ENCODE measurements at regions not wholly inside any gene's neighbourhood (a gene's known extent, or its start where the extent isn't known, plus 50 kb on each side); places are given as distances from the start of the nearest gene placed in this dataset.

DNA sequence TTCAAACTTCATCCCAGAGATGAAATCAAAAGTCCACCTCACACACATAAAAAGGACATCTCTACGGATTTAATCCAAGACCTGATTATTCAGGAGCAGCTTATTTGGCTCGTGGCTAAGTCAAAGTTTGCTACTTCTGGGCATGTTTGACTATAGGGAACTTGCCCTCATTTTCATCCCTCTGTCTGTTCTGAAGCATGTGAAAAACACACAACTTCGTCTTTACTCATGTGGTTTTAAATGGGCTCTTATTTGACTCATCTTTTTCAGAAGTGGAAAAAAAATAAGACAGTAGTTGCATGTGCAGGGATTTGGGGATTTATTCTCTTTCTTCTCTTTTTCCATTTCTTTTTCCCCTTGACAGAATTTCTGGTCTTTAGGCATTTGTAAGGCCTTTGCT lies 295.9 kb downstream of the TFEC start (continued):
- TF ChIP-seq CREB1 (IDR thresholded peaks at IDR 0.05), result no peak
- TF ChIP-seq CREB1 (CRISPR knock-in tag; IDR thresholded peaks at IDR 0.05), result no peak

DNA sequence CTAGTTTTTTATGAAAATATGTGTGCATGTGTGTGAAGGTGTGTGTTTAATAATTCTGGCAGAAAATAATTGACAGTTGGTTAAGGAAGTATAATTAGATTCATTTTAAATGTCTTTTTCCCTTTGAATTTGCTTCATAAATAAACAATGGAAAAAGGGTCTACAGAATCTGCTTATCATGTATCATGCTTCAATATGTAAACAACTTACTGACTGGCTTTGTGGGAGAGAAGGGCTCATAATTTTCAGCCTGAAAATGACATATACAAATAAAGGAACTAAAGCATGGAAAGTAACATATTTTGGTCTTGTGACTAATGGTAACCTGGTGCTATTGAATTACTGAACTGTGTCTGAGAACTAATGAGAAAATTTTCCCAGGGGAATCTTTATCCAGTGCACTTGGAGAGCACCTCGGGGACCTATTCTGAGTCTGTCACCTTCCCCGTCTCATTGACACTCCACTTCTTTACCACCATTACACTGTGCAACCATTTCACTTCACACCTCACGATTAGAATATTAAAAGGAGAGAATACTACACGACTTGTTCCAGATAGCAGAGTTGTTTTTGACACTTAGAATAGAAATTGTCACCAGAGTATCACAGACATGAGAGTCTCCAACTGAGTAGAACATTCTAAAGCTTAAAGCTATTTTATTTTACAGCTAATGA lies 298.6 kb downstream of the TFEC start:
- ChIA-PET CTCF (ENCODE audit: low intra/inter-chr PET ratio) (no interaction called here), POLR2A (interaction anchor here (0.6 kb wide), 1 partner anchor 23 kb away, joined by 3 read pairs; no protein-coding TSS in a partner anchor)
- H3K9me3 ChIP-seq (replicated peaks; ENCODE audit: control insufficient read depth, insufficient read depth, low read depth, low read length), result no peaks in the 10 kb centered on the region
- in situ Hi-C loops (cut with MboI), result no loop called here
- DNase-seq (ENCODE audit: extremely low read depth in 1 of 4, low spot score in 3 of 4), result no peak
- H3K4me1 ChIP-seq (replicated peaks in 1 of 2; ENCODE audit: control insufficient read depth in 2 of 2, insufficient read depth in 2 of 2, low read length in 2 of 2), result no peaks in the 10 kb centered on the region
- no peak overlapping the region for H3K4me2 ChIP-seq (ENCODE audit: insufficient read depth, low read length)
- no peak overlapping the region for H3K4me3 ChIP-seq
- TF ChIP-seq NR4A1 (CRISPR knock-in tag; IDR thresholded peaks at IDR 0.05) (no peak), NR4A1 (tag; IDR thresholded peaks at IDR 0.05) (no peak), USF1 (CRISPR knock-in tag; IDR thresholded peaks at IDR 0.05) (no peak), CBX3 (IDR thresholded peaks at IDR 0.05; ENCODE audit: borderline replicate concordance in 1 of 2, low read length in 2 of 2) (no peak), PATZ1 (CRISPR knock-in tag; IDR thresholded peaks at IDR 0.05; ENCODE audit: borderline replicate concordance) (no peak), GATAD2B (IDR thresholded peaks at IDR 0.05; ENCODE audit: borderline replicate concordance) (no peak), MBD1 (CRISPR knock-in tag; IDR thresholded peaks at IDR 0.05) (no peak), HNRNPUL1 (IDR thresholded peaks at IDR 0.05; ENCODE audit: low read length) (no peak)
- 1% methylated on average over 4 of the region's 4 CpGs for WGBS (ENCODE audit: insufficient coverage, low coverage, missing lambda C conversion rate)
- no peak for FAIRE-seq
- BruUV-seq (replicated peaks), result no TSS peak
- H3K9ac ChIP-seq (ENCODE audit: insufficient read depth in 1 of 2, low read depth in 2 of 2, low read length in 2 of 2), result no peak overlapping the region
- no peaks in the 10 kb centered on the region for H3K79me2 ChIP-seq (ENCODE audit: control insufficient read depth, insufficient read depth, low read length)
- intact Hi-C loops (cut with micrococcal nuclease), result no loop called here
- H3K9me1 ChIP-seq (ENCODE audit: control insufficient read depth, insufficient read depth, low read length), result no peaks in the 10 kb centered on the region
- no peaks in the 10 kb centered on the region for H3K36me3 ChIP-seq (ENCODE audit: control insufficient read depth, insufficient read depth, low read length)
- H3K27me3 ChIP-seq (ENCODE audit: control insufficient read depth in 2 of 2, insufficient read depth in 2 of 2, low read length in 2 of 2), result no peaks in the 10 kb centered on the region
- H2AFZ ChIP-seq (ENCODE audit: low read depth, low read length), result no peak overlapping the region
- no peaks in the 10 kb centered on the region for H4K20me1 ChIP-seq (replicated peaks; ENCODE audit: control insufficient read depth, insufficient read depth, low read length)
- no peak overlapping the region for H3K27ac ChIP-seq (ENCODE audit: extremely low read depth, low read depth, low read length)
- no peak for ATAC-seq
